KMS-11 (cell line): ENCODE measurements at regions not wholly inside any gene's neighbourhood (a gene's known extent, or its start where the extent isn't known, plus 50 kb on each side); places are given as distances from the start of the nearest gene placed in this dataset.

Source experiments
- H2AFZ ChIP-seq: fragments of 200-600 bp; sonication (generic); 2 replicates; pipeline ENCODE4 v1.6.1; 2016; ENCODE audit warnings: antibody characterized with exemption, mixed run types, low read depth
- H3K27ac ChIP-seq: fragments of 200-600 bp; sonication (generic); 2 replicates; pipeline ENCODE4 v1.6.1; 2016; ENCODE audit warnings: mild to moderate bottlenecking, mixed run types
- H3K27me3 ChIP-seq: fragments of 200-600 bp; sonication (generic); 2 replicates; pipeline ENCODE4 v1.6.1; 2017; ENCODE audit warnings: mild to moderate bottlenecking, low read depth, mixed run types, moderate library complexity; ENCODE audit not compliant: insufficient read depth
- H3K36me3 ChIP-seq: fragments of 200-600 bp; sonication (generic); 2 replicates; pipeline ENCODE4 v1.6.1; 2017; ENCODE audit warnings: mild to moderate bottlenecking, mixed run types; ENCODE audit not compliant: insufficient read depth
- H3K4me1 ChIP-seq: fragments of 200-600 bp; sonication (generic); 2 replicates; pipeline ENCODE4 v1.6.1; 2016; ENCODE audit warnings: mild to moderate bottlenecking, low read depth, mixed run types; ENCODE audit not compliant: poor library complexity, severe bottlenecking
- H3K4me2 ChIP-seq: fragments of 200-600 bp; sonication (generic); 2 replicates; pipeline ENCODE4 v1.7.0; 2016; ENCODE audit warnings: mild to moderate bottlenecking, mixed run types
- H3K4me3 ChIP-seq: fragments of 200-600 bp; sonication (generic); IDR thresholded peaks from 2 replicates; pipeline ENCODE4 v1.6.1; 2017; ENCODE audit warnings: low read depth, low read length, mixed read lengths; ENCODE audit not compliant: insufficient read depth
- H3K79me2 ChIP-seq: fragments of 200-600 bp; sonication (generic); 2 replicates; pipeline ENCODE4 v1.6.1; 2016; ENCODE audit warnings: low read depth, mixed run types; ENCODE audit not compliant: insufficient read depth
- H3K9ac ChIP-seq: fragments of 200-600 bp; sonication (generic); 2 replicates; pipeline ENCODE4 v1.6.1; 2016; ENCODE audit warnings: mild to moderate bottlenecking, mixed run types
- H4K20me1 ChIP-seq: fragments of 200-600 bp; sonication (generic); 2 replicates; pipeline ENCODE4 v1.6.1; 2016; ENCODE audit warnings: mild to moderate bottlenecking, mixed run types; ENCODE audit not compliant: insufficient read depth
- CTCF ChIP-seq: fragments of 200-600 bp; sonication (generic); conservative IDR thresholded peaks from 2 replicates; pipeline ENCODE4 v1.6.1; 2017; ENCODE audit warnings: low read depth, mild to moderate bottlenecking, antibody characterized with exemption, low read length, moderate library complexity, mixed read lengths

GRCh38 chrX:57817302-57817701 is 93.0 kb downstream of the ZXDA start:
- Histone ChIP-seq H3K4me2 (no peak overlapping the region), H3K27ac (no peak overlapping the region), H4K20me1 (no peaks in the 10 kb centered on the region), H3K9ac (no peak overlapping the region), H2AFZ (no peak overlapping the region), H3K36me3 (no peaks in the 10 kb centered on the region), H3K79me2 (no peaks in the 10 kb centered on the region), H3K4me3 (no peak overlapping the region), H3K4me1 (no peaks in the 10 kb centered on the region), H3K27me3 (no peaks in the 10 kb centered on the region)
- TF ChIP-seq CTCF: peak; percentile 54; the same call in 1 of the 2 replicates

- H3K9ac ChIP-seq: no peak overlapping the region
- no peaks in the 10 kb centered on the region for H4K20me1 ChIP-seq
- no peak overlapping the region for H3K4me2 ChIP-seq
- no peaks in the 10 kb centered on the region for H3K27me3 ChIP-seq
- TF ChIP-seq CTCF: no peak
- H3K4me3 ChIP-seq: no peak overlapping the region
- no peak overlapping the region for H2AFZ ChIP-seq
- H3K4me1 ChIP-seq: no peaks in the 10 kb centered on the region
- H3K27ac ChIP-seq: no peak overlapping the region
- H3K79me2 ChIP-seq: no peaks in the 10 kb centered on the region
- H3K36me3 ChIP-seq: no peaks in the 10 kb centered on the region
Measured at GRCh38 chrX:57772637-57773036, 92.6 kb upstream of the NLRP2B start.

GRCh38 chrX:57771689-57772088 is 91.6 kb upstream of the NLRP2B start:
- H3K79me2 ChIP-seq: no peaks in the 10 kb centered on the region
- no peaks in the 10 kb centered on the region for H3K4me1 ChIP-seq
- H3K4me3 ChIP-seq: no peak overlapping the region
- no peak for TF ChIP-seq CTCF
- H4K20me1 ChIP-seq: no peaks in the 10 kb centered on the region
- no peak overlapping the region for H3K9ac ChIP-seq
- H3K4me2 ChIP-seq: no peak overlapping the region
- H3K36me3 ChIP-seq: no peaks in the 10 kb centered on the region
- no peak overlapping the region for H2AFZ ChIP-seq
- no peak overlapping the region for H3K27ac ChIP-seq
- H3K27me3 ChIP-seq: no peaks in the 10 kb centered on the region

GRCh38 chrX:57752866-57753265 is 72.8 kb upstream of the NLRP2B start:
- 0 out of 2 replicates have a peak, but pooled peaks have one; percentile 30 for TF ChIP-seq CTCF

More at GRCh38 chrX:57752866-57753265, 72.8 kb upstream of the NLRP2B start:
- no peaks in the 10 kb centered on the region for H3K4me1 ChIP-seq
- no peak overlapping the region for H3K4me3 ChIP-seq
- H2AFZ ChIP-seq: no peak overlapping the region
- no peak overlapping the region for H3K4me2 ChIP-seq
- H4K20me1 ChIP-seq: no peaks in the 10 kb centered on the region
- no peak overlapping the region for H3K27ac ChIP-seq
- H3K79me2 ChIP-seq: no peaks in the 10 kb centered on the region
- no peak overlapping the region for H3K9ac ChIP-seq
- H3K36me3 ChIP-seq: no peaks in the 10 kb centered on the region
- H3K27me3 ChIP-seq: no peaks in the 10 kb centered on the region
